Hematopoietic multipotent progenitor cell treated with erythropoietin and hydrocortisone succinate and interleukin-3 and kit ligand, for 15 days (in vitro differentiated cells): ENCODE measurements at regions not wholly inside any gene's neighbourhood (a gene's known extent, or its start where the extent isn't known, plus 50 kb on each side); places are given as distances from the start of the nearest gene placed in this dataset.

Source experiments
- DNase-seq: peaks from one replicate; pipeline ENCODE4 v3.0.0-alpha.2; 2015; ENCODE audit warnings: low spot score

DNA sequence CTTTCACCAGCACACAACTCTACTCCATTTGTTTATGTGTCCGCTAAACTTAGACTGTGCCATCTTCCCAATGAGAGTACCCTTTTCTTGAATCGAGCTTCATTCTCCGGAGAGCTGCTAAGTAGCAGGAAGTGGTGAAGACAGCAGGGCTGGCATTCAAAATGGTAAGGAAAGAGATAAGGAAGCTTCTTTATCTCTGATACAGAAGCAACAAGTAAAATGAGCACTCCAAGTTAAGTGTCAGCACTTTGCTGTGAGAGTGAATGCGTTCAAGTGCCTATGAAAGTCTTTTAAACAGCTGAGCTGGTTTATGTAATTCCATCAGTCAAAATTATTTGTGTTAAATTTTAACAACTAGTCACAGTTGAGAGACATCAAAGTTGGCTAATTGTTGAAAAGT, 386.8 kb upstream of the PTPRD start:
- DNase-seq: no peak

DNA sequence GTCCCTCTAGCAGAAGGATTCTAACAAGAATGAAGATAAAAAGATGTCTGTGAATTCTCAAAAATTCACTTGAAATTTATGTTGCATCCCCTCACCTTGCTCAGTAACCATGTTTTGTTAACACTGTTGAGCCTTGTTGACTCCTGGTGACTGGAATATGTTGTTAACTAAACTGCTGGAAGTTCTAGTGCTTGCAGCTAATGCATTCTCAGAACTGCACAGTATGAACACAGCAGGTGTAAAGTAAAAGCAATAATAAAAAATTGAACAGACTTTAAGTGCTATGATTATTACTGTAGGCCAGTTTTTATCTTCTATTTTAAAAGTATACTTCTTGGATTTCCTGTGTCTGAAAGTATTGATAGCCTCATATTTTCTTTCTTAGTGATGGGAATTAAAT, 388.7 kb upstream of the PTPRD start:
- no peak for DNase-seq

DNA sequence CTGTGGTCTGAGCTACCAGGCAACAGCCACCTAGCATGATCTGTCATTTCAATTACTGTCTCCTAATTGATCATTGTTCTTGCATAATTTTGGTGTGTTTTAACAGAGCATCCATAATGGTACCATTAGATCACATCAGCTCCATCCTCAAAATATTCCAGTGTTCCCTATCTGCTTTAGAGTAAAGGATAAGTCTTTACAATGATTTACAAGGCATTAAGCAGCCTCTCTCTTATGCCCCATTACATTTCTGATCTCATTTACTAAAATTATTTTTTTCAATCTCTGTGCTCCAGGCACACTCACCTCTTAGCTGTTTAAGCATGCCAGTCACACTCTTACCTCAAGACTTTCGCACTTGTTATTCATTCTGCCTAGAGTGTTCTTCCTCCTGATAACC, 389.9 kb upstream of the PTPRD start:
- no peak for DNase-seq

DNA sequence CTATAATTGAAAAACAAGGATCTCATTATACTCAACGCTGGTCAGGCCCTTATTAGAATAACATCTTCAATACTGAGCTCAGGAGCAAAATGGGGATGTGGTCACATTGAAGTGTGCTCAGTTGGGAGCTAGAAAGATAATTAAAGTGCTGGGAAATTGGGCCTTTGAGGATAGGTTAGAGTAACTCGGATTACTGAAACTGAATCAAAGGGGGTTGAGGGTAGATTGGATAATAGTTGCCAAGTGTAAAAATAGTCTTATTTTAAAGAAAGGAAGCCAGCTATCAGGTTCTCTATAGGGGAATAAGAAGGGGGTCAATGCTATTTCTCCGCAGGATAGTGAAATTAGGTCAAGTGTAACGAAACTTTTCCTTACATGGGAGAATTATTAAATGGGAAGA, 391.0 kb upstream of the PTPRD start:
- DNase-seq: no peak

DNA sequence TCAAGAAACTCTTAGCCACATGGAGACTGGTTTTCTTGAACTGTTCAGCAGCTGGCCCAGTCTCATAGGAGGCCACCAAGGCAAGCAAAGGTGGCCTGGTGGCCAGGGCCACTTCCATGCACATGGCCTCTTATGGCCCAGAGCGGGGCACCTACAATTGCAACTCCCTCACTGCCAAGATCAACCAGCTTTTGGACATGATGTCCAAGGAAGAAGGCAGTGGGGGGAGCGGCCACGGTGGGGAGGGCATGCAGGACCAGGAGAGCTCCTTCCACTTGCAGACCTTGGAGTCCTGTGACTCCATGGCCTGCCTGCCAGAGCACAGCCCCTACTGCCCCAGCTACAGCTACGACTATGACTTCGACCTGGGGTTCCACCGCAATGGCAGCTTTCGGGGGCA, 398.9 kb upstream of the PTPRD start:
- no peak for DNase-seq

DNA sequence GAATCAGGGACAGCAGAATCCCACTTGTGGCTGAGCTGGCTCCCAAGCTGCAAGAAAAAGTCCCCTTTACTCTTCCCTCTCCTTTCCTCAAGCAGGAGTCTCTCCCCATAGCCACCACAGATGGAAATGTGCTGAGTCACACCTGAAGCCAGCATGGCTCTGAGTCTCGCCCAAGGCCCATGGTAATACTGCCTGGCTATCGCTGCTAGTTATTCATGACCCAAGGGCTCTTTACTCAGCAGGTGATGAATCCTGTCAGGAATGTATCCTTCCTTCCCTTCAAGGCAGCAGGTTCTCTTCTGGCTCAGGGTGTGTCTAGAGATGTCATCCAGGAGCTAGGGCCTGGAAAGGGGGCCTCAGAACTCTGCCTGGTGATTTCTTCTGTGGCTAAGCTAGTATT, 403.3 kb upstream of the PTPRD start:
- no peak for DNase-seq

DNA sequence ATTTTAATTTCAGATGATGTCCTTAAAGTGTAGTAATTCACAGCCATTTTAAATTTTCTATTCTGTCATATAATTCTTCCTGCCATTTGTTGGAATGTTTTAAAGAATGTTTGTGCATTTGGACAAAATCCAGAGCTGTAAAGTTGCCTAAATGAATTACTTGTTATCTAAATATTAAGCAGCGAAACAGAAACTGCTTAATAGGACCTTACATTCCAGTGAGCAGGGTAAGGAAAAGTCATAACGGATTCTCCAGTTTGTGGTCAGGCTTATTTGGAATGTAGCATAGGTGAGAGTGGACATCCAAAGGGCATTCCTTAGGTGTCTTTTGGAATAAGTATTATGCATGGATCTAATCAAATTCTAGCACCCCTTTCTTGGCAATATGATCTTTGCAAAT, 410.4 kb upstream of the PTPRD start:
- no peak for DNase-seq

DNA sequence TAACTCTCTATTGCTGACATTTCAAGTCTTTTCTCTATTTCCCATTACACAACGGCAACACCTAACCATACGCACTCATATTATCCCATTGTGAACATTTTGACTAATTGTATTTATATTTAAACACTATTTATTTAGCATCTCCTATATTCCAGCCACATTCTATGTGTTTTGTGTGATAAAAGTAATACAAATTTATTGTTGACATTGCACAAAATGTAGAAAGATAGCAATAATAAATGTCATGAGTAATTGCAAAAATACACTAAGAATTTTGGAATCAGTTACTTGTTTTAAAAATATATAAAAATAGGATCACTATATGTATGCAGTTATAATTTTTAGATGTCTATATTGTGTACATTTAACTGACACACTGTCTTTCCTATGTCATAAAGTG, 413.0 kb upstream of the PTPRD start:
- no peak for DNase-seq

DNA sequence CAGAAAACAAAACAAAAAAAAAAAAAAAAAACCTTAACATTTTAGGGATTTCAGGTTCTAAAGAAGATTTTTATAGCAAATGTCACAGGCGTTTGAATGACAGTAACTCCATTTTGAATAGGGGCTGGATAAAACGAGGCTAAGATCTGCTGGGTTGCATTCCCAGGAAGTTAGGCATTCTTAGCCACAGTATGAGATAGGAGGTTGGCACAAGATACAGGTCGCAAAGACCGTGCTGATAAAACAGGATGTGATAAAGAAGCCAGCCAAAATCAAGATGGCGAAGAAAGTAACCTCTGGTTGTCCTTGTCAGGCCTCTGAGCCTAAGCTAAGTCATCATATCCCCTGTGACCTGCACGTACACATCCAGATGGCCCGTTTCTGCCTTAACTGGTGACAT, 425.6 kb upstream of the PTPRD start:
- DNase-seq: no peak

DNA sequence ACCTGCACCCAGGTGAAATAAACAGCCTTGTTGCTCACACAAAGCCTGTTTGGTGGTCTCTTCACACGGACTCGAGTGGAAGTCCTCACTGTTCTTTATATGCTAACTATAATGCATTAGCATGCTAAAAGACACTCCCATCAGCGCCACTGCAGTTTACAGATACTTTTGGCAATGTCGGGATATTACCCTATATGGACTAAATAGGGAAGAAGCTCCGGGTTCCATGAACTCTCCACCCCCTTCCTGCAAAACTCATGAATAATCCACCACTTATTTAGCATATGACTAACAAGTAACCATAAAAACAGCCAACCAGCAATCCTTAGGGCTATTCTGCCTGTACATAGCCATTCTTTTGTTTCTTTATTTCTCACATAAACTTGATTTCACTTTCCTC, 426.2 kb upstream of the PTPRD start:
- DNase-seq: no peak

DNA sequence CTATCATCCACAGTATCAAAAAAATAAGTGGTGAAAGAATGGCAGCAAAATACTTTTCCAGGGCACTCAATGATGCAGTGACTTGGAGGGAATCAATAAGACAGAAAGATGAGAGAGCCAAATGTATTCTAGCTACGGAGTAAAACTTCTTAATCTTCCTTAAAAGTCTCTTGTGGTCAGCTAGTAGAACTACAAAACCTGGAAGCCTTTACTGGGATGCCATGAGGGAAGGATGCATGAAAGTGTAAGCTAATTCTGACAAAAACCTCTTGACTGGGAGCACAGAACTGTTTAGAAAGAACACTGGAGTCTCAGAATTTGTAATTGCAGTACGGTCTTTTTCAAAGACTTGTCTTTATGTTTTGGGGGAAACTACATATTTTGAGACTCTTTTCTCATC, 432.8 kb upstream of the PTPRD start:
- no peak for DNase-seq

DNA sequence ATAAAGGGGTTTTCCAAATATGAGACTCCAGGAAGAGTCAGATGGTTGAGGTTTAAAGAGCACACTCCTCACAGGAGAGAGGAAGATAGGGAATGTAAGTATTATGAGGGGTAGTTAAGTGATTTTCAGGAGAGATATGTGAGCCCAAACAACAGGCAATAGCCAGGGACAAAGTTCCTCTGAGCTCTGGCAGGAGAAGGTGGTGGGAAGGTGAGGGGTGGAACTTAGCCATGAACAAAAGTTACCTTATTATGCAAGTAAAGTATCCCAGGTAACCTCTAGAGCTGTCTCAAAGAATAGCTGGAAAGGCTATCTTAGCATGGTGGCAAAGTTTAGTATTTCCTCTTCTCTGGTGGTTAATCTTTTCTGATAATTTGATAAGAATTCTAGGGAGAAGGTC, 450.5 kb upstream of the PTPRD start:
- DNase-seq: no peak

DNA sequence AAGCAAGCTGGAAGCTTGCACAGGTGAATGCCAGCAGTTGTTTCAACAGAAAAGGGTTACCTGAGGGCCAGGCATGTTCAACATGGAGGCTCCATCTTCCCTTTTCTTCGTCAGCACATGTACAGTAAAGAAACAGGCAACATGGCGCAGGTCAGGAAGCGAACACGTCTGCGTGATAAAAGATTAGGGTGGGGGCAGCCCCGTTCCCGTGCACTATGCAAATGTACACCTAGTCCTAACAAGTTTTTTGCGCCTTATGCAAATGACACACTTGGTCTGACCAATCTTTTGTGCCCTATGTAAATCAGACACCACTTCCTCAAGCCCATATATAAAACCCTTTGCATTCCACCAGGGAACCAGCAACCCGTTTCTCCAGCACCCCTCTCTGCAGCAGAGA, 452.1 kb upstream of the PTPRD start:
- DNase-seq: no peak

DNA sequence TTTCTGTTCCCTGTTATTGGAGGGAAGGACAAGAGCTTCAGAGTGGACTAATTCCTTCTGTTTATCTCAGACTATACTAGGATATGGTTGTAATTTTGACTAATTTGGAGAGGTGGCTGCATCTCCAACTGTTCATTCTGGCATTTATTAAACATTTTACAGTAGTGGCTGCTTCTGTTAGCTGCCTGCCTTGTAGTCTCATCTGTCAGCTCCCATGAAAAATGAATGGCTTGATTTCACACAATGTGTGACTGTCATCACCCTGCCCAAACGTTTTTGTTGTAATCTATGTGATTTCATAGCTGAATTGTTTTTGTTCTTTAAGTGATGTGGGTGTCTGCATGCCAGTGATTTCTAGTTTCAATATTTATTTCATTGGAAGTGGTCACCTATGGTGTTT, 459.4 kb upstream of the PTPRD start:
- DNase-seq: no peak

DNA sequence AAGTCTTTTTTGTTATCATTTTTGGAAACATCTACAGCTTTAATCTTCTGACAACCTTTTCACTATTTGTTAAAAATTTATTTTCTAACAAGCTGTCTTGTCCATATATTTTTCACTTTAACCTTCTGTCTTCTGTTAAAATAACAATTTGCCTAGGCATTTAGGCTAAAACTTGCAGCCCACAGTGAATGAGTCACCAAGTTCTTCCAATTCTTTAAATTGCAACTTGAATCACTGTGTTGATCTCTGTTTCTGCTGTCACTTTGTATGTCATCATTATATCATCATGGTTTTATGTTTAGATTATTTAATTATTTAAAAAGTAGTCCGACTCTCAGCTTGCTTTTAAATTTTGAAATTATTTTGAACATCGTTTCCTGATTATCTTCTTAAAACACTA, 473.8 kb upstream of the PTPRD start:
- DNase-seq: no peak

DNA sequence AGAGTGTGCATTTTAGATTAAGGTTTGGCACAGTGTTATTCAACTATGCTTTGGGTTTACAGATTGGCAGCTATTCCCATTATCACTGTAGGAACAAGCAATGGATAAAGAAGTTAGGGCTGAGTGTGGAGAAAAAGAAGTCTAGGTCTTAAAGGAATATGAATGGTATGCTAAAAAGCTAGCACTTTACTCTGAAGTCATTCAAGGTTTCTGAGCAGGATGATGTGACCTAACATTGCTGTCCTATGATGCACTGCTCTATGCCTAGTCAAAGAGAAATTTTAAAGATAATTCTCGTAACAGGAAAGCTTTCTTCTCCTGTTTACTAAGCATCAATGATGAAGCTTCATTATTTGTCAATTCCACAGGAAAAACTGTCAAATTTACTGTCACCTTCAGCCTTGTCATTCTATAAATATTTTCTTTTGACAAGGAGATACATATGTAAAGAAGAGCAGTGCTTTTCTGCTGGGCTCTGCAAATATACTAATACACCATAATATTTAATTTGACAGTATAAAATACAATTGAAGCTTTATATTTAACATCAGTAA, 476.1 kb upstream of the PTPRD start:
- DNase-seq: no peak

DNA sequence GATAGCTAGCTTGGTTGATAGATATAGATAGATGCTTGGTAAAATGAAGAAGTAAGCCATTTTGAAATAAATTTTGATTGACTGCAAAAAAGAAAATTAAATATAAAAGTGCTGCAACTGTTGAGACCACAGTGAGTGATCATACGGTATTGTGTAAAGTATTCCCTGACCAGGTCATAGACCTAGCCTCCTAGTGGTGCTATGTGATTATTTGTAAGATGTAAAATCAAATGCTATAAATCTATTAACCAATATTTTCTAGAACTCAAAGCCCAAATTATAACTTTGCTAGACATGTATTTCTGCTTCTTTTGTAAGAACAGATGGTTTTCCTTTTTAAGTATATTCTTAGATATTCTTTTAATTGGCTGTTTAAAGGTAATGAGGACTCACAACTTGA, 480.2 kb upstream of the PTPRD start:
- DNase-seq: no peak

DNA sequence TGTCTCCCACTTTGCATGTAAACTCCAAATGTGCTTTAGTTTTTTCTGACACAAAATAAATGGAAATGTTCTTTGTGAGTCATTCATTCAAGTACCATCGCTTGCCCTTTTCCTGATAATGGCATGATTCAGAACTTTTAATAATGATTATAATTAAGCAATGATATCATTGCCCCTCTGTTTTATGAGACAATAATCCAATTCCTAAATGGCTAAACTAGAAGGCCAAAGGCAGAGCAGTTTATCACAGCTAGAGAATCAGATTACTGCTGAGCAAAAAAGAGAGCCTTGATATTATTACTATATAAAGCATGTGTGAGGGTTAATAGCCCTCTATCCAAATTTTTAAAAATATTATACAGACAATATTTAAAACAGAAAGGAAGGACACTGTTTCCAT, 484.2 kb upstream of the PTPRD start:
- DNase-seq: no peak

DNA sequence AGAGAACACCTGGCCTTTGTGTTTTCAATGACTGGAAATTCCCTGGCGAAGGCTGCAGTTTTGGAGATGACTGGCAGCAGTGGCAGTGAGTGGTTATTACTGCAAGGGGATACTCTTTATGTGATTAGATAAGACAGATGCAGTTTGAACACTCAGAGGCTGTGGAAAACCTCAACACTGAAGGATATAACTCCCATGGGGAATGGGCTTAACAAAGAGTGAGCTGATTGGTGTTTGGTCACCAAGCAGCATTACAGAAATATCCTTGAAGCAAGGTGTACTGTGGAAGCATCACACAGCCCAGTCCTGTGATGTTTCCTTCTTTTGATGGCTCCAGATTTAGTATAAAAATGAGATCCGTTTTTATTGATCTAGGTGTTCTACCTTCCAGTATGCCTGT, 490.7 kb upstream of the PTPRD start:
- DNase-seq: no peak

DNA sequence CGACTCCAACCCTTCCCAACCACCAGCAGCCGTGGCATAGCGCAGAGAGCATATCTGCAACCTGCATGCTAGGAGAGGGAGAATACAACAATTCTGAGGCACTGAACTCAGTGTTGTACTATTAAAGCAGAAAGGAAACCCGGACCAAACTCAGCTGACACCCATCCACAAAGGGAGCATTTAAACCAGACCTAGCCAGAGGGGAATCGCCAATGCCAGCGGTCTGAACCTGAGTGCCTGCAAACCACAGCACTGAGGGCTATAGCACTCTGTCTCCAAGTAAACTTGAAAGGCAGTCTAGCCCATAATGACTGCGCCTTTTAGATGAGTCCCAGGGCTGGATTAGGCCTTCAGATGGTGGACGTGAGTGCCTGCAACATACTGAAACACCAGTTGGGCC, 494.4 kb upstream of the PTPRD start:
- no peak for DNase-seq

DNA sequence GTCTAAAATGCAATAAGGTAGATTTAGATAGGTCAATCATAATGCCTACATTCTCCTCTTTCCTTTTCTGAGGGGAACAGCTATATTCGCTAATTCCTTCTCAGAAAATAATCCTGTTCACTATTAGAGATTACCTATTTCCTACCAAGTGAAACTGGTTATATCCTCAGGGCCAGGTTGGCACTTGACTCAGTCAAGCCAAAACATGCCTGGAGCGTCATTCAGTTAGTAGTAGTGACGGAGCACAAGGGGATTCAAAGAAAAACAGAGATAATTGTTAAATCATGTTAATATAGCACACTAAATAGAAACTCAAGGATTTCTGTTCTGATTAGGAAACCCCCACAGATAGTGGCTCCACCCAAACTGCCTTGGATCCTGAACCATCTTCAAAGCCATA, 515.4 kb upstream of the PTPRD start:
- no peak for DNase-seq

DNA sequence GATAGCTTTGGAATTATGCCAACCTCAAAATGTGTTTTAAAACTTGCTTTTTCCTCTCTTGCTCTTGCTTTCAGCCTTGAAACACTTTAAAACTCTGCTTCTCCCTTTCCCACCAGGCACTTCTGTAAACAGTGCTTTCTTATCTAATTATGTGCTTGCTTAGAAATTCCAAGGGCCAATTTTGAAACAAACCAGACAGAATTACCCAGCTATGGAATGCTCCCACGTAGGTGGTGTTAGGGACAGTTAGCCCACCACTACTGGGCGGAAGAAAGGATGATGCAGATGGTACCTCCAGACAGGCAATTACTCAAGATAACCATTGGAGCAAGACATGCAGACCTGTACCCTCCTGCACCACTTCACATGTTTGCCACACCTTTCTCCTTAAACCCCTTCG, 523.0 kb upstream of the PTPRD start:
- DNase-seq: no peak

DNA sequence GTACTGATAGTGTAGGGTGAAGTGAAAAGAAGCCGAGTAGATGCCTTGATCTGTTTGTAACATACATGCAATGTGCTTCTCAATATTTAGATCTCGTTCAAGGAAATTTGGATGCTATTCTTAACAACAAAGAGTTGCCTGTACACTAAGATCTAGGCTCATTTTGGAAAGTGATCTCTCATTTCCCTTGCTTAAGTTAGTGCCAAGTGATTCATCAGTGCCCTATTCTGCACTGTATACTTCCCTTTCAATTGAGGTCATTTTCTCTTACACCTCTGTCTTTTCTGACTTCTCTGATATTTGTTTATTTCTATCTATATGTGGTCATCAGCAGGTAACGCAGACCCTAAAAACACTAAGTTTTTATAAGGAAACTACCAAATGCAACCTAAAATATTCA, 528.6 kb upstream of the PTPRD start:
- no peak for DNase-seq

DNA sequence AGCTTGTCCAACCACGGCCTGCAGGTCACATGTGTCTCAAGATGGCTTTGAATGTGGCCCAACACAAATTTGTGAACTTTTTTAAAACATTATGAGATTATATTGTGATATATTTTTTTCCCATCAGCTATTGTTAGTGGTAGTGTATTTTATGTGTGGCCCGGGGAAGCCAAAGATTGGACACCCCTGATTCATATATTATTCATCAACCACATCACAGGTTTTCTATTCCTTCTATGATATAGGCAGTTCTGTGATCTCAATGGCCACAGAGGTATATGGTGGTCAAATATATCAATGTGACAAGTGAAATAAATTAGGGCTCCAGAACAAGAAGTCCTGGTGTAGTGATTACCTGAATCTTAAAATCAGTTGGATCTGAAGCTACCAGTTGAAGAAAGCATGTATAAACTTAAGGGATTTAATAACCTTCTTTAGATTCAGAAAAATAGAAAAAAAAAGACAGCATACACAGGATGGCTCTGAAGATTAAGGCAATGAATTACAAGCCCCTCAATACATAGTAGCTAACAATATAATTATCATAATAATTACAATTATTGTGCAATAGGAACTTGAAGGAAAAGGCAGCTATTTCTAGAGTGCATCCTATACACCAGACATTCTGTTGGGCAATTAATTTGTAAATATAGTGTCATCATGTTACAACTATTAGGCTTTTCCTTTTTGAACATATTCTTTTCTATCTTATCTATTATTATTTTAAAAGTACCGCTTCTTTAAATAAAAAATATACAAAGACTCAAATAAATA, 530.4 kb upstream of the PTPRD start:
- no peak for DNase-seq
